ENCODE measurements at regions not wholly inside any gene's neighbourhood (a gene's known extent, or its start where the extent isn't known, plus 50 kb on each side); places are given as distances from the start of the nearest gene placed in this dataset.
A peak's percentile ranks its signal among the peaks of the same experiment; 100 is the strongest.
"Not testable (repeated sequence)": the region's sequence is repeated elsewhere in the genome, so short reads cannot be mapped to it uniquely, and the experiment has no call there.

GRCh38 chr5:15385037-15385436 lies 114.9 kb upstream of the FBXL7 start:
- intact Hi-C loops (cut with micrococcal nuclease) = no loop called here
- ATAC-seq (no peak), DNase-seq (no peak)

GRCh38 chr5:15384581-15384980 lies 115.4 kb upstream of the FBXL7 start:
- intact Hi-C loops (cut with micrococcal nuclease) = no loop called here
- ATAC-seq (no peak), DNase-seq (no peak)

GRCh38 chr5:15384176-15384575 lies 115.8 kb upstream of the FBXL7 start:
- DNase-seq (no peak), ATAC-seq (no peak)
- intact Hi-C loops (cut with micrococcal nuclease) = no loop called here

- ATAC-seq = no peak
- no peak for DNase-seq
These were observed 116.5 kb upstream of the FBXL7 start for GRCh38 chr5:15383469-15383868.

GRCh38 chr5:15383021-15383420 lies 117.0 kb upstream of the FBXL7 start:
- DNase-seq = no peak
- ATAC-seq = no peak
- intact Hi-C loops (cut with micrococcal nuclease) = no loop called here

More at GRCh38 chr5:15383469-15383868, 116.5 kb upstream of the FBXL7 start:
- intact Hi-C loops (cut with micrococcal nuclease) = no loop called here

GRCh38 chr5:15377573-15378340 lies 122.2 kb upstream of the FBXL7 start:
- ATAC-seq = no peak
- no peak for DNase-seq
- intact Hi-C loops (cut with micrococcal nuclease) = no loop called here

GRCh38 chr5:15376803-15377202 lies 123.2 kb upstream of the FBXL7 start:
- peak; percentile 43 for ATAC-seq
- intact Hi-C loops (cut with micrococcal nuclease) = no loop called here
- DNase-seq = no peak

GRCh38 chr5:15376088-15376487 lies 123.9 kb upstream of the FBXL7 start:
- intact Hi-C loops (cut with micrococcal nuclease) = no loop called here

GRCh38 chr5:15375559-15375958 lies 124.4 kb upstream of the FBXL7 start:
- ATAC-seq (no peak), DNase-seq (no peak)
- intact Hi-C loops (cut with micrococcal nuclease) = no loop called here

More at GRCh38 chr5:15376088-15376487, 123.9 kb upstream of the FBXL7 start:
- DNase-seq = no peak
- ATAC-seq = peak; percentile 19

- intact Hi-C loops (cut with micrococcal nuclease) = no loop called here
- ATAC-seq (no peak), DNase-seq (no peak)
These were observed 125.1 kb upstream of the FBXL7 start for GRCh38 chr5:15374886-15375285.

GRCh38 chr5:15373151-15373550 lies 126.8 kb upstream of the FBXL7 start:
- DNase-seq = no peak
- no peak for ATAC-seq
- intact Hi-C loops (cut with micrococcal nuclease) = no loop called here

- no peak for DNase-seq
- ATAC-seq = no peak
- intact Hi-C loops (cut with micrococcal nuclease) = no loop called here
These were observed 128.8 kb upstream of the FBXL7 start for GRCh38 chr5:15371184-15371583.

GRCh38 chr5:15368835-15369234 lies 131.1 kb upstream of the FBXL7 start:
- no peak for ATAC-seq
- intact Hi-C loops (cut with micrococcal nuclease) = no loop called here
- no peak for DNase-seq

GRCh38 chr5:15367489-15367888 lies 132.5 kb upstream of the FBXL7 start:
- ATAC-seq (no peak), DNase-seq (no peak)
- intact Hi-C loops (cut with micrococcal nuclease) = no loop called here

GRCh38 chr5:15366676-15367391 lies 133.1 kb upstream of the FBXL7 start:
- intact Hi-C loops (cut with micrococcal nuclease) = no loop called here
- DNase-seq (no peak), ATAC-seq (peak; percentile 95)

GRCh38 chr5:15365070-15365469 lies 134.9 kb upstream of the FBXL7 start:
- ATAC-seq (no peak), DNase-seq (no peak)
- intact Hi-C loops (cut with micrococcal nuclease) = no loop called here

GRCh38 chr5:15363601-15364000 lies 136.4 kb upstream of the FBXL7 start:
- DNase-seq (no peak), ATAC-seq (no peak)
- intact Hi-C loops (cut with micrococcal nuclease) = no loop called here

- ATAC-seq; DNase-seq; intact Hi-C loops (cut with micrococcal nuclease): not testable (repeated sequence)
These were observed 142.9 kb upstream of the FBXL7 start for GRCh38 chr5:15357092-15357453.

GRCh38 chr5:15356308-15357091 lies 143.5 kb upstream of the FBXL7 start:
- intact Hi-C loops (cut with micrococcal nuclease); DNase-seq; ATAC-seq: not testable (repeated sequence)

GRCh38 chr5:15354021-15354420 lies 146.0 kb upstream of the FBXL7 start:
- intact Hi-C loops (cut with micrococcal nuclease) = no loop called here
- no peak for ATAC-seq

More at GRCh38 chr5:15354021-15354420, 146.0 kb upstream of the FBXL7 start:
- no peak for DNase-seq

Measured in left ventricle myocardium superior (tissue), 1 donor.